WERI-Rb-1 (cell line): ENCODE measurements at regions not wholly inside any gene's neighbourhood (a gene's known extent, or its start where the extent isn't known, plus 50 kb on each side); places are given as distances from the start of the nearest gene placed in this dataset.
"Not testable (repeated sequence)": the region's sequence is repeated elsewhere in the genome, so short reads cannot be mapped to it uniquely, and the experiment has no call there.

Experiments
- DNase-seq: peaks from one replicate; pipeline ENCODE4 v3.0.0-alpha.2; 2020
- H3K27ac ChIP-seq: fragments of 250-450 bp; sonication (Bioruptor Pico); 2 replicates; pipeline ENCODE4 v1.5.1; 2020; ENCODE audit warnings: mild to moderate bottlenecking, moderate library complexity
- H3K27me3 ChIP-seq: fragments of 250-450 bp; sonication (Bioruptor Pico); 2 replicates; pipeline ENCODE4 v1.5.1; 2021; ENCODE audit warnings: mild to moderate bottlenecking, low read depth, moderate library complexity; ENCODE audit not compliant: insufficient read depth, severe bottlenecking
- H3K36me3 ChIP-seq: fragments of 250-450 bp; sonication (Bioruptor Pico); 2 replicates; pipeline ENCODE4 v1.5.1; 2020; ENCODE audit warnings: mild to moderate bottlenecking, moderate library complexity
- H3K4me3 ChIP-seq: 2 replicates; pipeline ENCODE4 v1.5.1; 2011; ENCODE audit warnings: low read depth, mild to moderate bottlenecking, control low read depth, low read length
- H3K9me3 ChIP-seq: fragments of 250-450 bp; sonication (Bioruptor Pico); 2 replicates; pipeline ENCODE4 v1.5.1; 2021; ENCODE audit warnings: mild to moderate bottlenecking, moderate library complexity; ENCODE audit not compliant: severe bottlenecking
- TF ChIP-seq, protein P1 (sequence below): IDR thresholded peaks from 2 replicates; pipeline ENCODE4 v1.5.1; 2011; ENCODE audit warnings: low read depth, mild to moderate bottlenecking, control low read depth, inconsistent platforms, low read length

GRCh38 chr4:40687676-40688389, 58.2 kb upstream of the RBM47 start:
- no peak for DNase-seq
- no peaks in the 10 kb centered on the region for H3K36me3 ChIP-seq
- H3K9me3 ChIP-seq: peaks cover 4% of the 10 kb centered on the region
- no peak overlapping the region for H3K27ac ChIP-seq
- TF ChIP-seq, protein P1, sequence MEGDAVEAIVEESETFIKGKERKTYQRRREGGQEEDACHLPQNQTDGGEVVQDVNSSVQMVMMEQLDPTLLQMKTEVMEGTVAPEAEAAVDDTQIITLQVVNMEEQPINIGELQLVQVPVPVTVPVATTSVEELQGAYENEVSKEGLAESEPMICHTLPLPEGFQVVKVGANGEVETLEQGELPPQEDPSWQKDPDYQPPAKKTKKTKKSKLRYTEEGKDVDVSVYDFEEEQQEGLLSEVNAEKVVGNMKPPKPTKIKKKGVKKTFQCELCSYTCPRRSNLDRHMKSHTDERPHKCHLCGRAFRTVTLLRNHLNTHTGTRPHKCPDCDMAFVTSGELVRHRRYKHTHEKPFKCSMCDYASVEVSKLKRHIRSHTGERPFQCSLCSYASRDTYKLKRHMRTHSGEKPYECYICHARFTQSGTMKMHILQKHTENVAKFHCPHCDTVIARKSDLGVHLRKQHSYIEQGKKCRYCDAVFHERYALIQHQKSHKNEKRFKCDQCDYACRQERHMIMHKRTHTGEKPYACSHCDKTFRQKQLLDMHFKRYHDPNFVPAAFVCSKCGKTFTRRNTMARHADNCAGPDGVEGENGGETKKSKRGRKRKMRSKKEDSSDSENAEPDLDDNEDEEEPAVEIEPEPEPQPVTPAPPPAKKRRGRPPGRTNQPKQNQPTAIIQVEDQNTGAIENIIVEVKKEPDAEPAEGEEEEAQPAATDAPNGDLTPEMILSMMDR: no peak
- H3K4me3 ChIP-seq: no peak overlapping the region
- no peaks in the 10 kb centered on the region for H3K27me3 ChIP-seq

DNA sequence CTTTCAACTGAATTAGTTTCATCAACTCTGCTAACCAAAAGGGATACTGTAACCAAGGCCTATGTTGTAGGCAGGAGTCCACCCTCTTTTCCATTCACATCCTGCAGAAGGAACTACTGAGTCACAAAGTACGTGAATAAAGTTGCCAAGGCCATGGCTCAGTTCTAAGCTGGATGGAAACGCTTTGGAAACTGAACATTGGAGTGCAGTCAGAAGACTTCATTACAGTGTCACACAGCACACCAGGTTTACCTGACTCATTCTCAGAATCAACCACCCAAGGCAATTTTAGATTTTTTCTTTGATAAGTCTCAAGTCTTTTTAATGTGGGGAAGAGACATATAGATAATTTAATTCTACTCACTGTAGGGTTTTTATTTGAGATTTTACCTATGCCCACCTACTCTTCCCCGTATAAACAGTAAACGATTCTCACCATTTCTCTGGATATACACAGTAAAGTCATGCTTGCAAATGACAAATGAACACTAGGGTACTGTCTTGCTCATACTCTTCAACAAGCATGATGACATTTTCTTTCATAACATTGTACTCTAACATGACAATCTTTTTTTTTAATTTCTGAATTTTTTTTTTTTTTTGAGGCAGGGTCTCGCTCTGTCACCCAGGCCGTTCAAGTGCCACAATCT, 58.9 kb upstream of the RBM47 start:
- H3K4me3 ChIP-seq: no peak overlapping the region
- no peaks in the 10 kb centered on the region for H3K36me3 ChIP-seq
- no peak overlapping the region for H3K27ac ChIP-seq
- H3K9me3 ChIP-seq: peaks cover 4% of the 10 kb centered on the region
- TF ChIP-seq, protein P1: no peak
- DNase-seq: no peak
- no peaks in the 10 kb centered on the region for H3K27me3 ChIP-seq

DNA sequence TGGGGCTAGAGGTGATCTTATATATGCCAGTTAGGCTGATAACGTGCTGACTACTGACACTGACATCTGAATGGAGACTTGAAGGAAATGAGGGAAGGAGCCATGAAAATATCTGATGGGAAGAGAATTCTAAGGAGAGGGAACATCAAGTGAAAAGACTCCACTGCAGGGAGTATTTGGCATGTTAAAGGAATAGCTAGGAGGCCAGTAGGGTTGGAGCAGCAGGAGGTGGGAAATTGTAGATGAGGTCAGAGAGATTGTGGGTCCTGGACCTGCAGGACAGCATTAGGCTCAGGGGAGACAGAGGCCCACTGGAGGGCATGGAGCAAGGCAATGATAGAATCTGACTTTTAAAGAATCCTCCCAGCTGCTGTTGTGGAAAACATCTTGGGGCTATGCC, 55.8 kb upstream of the NSUN7 start:
- Histone ChIP-seq H3K4me3 (no peak overlapping the region), H3K9me3 (peaks cover 4% of the 10 kb centered on the region), H3K27me3 (no peaks in the 10 kb centered on the region), H3K27ac (no peak overlapping the region), H3K36me3 (no peaks in the 10 kb centered on the region)
- TF ChIP-seq, protein P1: no peak
- no peak for DNase-seq

- H3K36me3 ChIP-seq, H3K27ac ChIP-seq, H3K9me3 ChIP-seq, H3K4me3 ChIP-seq, H3K27me3 ChIP-seq, DNase-seq: not testable (repeated sequence)
Observed at GRCh38 chr4:40697476-40697875, 52.3 kb upstream of the NSUN7 start.

DNA sequence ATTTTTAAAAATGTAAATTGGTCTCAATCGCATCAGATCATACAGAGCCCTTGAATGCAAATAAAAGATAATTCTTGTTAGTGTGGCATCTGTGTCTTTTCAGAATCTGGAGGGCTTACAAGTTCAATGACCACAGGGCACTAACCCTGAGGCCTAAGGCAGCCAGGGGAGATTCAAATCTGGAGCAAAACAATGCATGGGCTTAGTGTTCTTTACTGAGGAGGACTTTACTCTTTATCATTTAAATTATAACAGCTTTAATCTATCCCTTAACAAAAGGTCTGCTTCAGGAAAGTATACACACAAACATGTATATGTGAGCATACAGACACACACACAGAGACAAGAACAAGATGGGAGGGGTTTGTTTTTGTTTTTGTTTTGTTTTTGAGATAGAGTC, 51.0 kb upstream of the NSUN7 start:
- no peaks in the 10 kb centered on the region for H3K9me3 ChIP-seq
- TF ChIP-seq, protein P1: no peak
- no peaks in the 10 kb centered on the region for H3K36me3 ChIP-seq
- DNase-seq: no peak
- H3K4me3 ChIP-seq: no peak overlapping the region
- H3K27ac ChIP-seq: no peak overlapping the region
- H3K27me3 ChIP-seq: no peaks in the 10 kb centered on the region

DNA sequence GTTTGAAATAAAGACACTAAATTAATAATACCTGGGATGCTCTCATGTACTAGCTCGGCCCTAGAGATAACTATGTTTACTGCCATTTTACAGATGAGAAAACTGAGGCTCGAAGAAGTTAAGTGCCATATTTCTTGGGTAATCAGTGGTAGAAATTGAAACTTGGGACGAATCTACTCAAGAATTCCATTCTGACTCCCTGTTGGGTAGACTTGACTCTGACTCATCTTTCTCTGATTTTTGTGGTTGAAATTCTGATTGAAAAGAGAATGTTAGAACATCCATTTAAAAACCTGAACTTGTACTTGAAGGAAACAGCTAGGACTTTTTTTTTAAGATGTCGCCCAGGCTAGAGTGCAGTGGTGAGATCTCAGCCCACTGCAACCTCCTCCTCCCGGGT, 50.1 kb upstream of the NSUN7 start:
- H3K36me3 ChIP-seq: no peaks in the 10 kb centered on the region
- TF ChIP-seq, protein P1: no peak
- no peak for DNase-seq
- H3K4me3 ChIP-seq: no peak overlapping the region
- no peak overlapping the region for H3K27ac ChIP-seq
- no peaks in the 10 kb centered on the region for H3K27me3 ChIP-seq
- H3K9me3 ChIP-seq: no peaks in the 10 kb centered on the region
